ENCODE measurements at regions not wholly inside any gene's neighbourhood (a gene's known extent, or its start where the extent isn't known, plus 50 kb on each side); places are given as distances from the start of the nearest gene placed in this dataset.
A peak's percentile ranks its signal among the peaks of the same experiment; 100 is the strongest.

- no peak for DNase-seq
These were observed 523.2 kb upstream of the HTR2A start for GRCh38 chr13:47420020-47420419.

GRCh38 chr13:47418206-47418920, 521.5 kb upstream of the HTR2A start:
- no peak for DNase-seq

GRCh38 chr13:47417485-47417884, 520.6 kb upstream of the HTR2A start:
- no peak for DNase-seq

- no peak for DNase-seq
These were observed 518.2 kb upstream of the HTR2A start for GRCh38 chr13:47415048-47415447.

GRCh38 chr13:47413526-47413925, 516.7 kb upstream of the HTR2A start:
- no peak for DNase-seq

GRCh38 chr13:47413112-47413511, 516.3 kb upstream of the HTR2A start:
- DNase-seq: no peak

- no peak for DNase-seq
These were observed 512.9 kb upstream of the HTR2A start for GRCh38 chr13:47409778-47410177.

GRCh38 chr13:47408546-47409319, 511.9 kb upstream of the HTR2A start:
- DNase-seq: no peak

GRCh38 chr13:47407808-47408207, 511.0 kb upstream of the HTR2A start:
- no peak for DNase-seq

GRCh38 chr13:47399599-47399998, 502.7 kb upstream of the HTR2A start:
- DNase-seq: no peak

GRCh38 chr13:47397739-47398138, 500.9 kb upstream of the HTR2A start:
- DNase-seq: no peak

- no peak for DNase-seq
These were observed 500.1 kb upstream of the HTR2A start for GRCh38 chr13:47396915-47397314.

GRCh38 chr13:47374741-47375140, 477.9 kb upstream of the HTR2A start:
- no peak for DNase-seq

GRCh38 chr13:47372751-47373150, 475.9 kb upstream of the HTR2A start:
- DNase-seq: no peak

GRCh38 chr13:47351798-47352197, 454.9 kb upstream of the HTR2A start:
- no peak for DNase-seq

- no peak for DNase-seq
These were observed 453.7 kb upstream of the HTR2A start for GRCh38 chr13:47350334-47351124.

- no peak for DNase-seq
These were observed 452.4 kb upstream of the HTR2A start for GRCh38 chr13:47349211-47349610.

GRCh38 chr13:47337781-47338507, 441.1 kb upstream of the HTR2A start:
- no peak for DNase-seq

- peak in 1 of 2 donors; percentile 2 for DNase-seq
These were observed 437.3 kb upstream of the HTR2A start for GRCh38 chr13:47334173-47334572.

- DNase-seq: no peak
These were observed 435.3 kb upstream of the HTR2A start for GRCh38 chr13:47332149-47332548.

GRCh38 chr13:47330031-47330430, 433.2 kb upstream of the HTR2A start:
- DNase-seq: no peak

- DNase-seq: no peak
These were observed 431.0 kb upstream of the HTR2A start for GRCh38 chr13:47327861-47328260.

- DNase-seq: no peak
These were observed 429.2 kb upstream of the HTR2A start for GRCh38 chr13:47326061-47326460.

Measured in hippocampal formation (tissue), 2 donors.